Left kidney (tissue), 1 donor: ENCODE measurements at regions not wholly inside any gene's neighbourhood (a gene's known extent, or its start where the extent isn't known, plus 50 kb on each side); places are given as distances from the start of the nearest gene placed in this dataset.
"Not testable (repeated sequence)": the region's sequence is repeated elsewhere in the genome, so short reads cannot be mapped to it uniquely, and the experiment has no call there.

ENCODE experiments used
- DNase-seq: peaks from one replicate; pipeline ENCODE4 v3.0.0-alpha.2; 2013

DNA sequence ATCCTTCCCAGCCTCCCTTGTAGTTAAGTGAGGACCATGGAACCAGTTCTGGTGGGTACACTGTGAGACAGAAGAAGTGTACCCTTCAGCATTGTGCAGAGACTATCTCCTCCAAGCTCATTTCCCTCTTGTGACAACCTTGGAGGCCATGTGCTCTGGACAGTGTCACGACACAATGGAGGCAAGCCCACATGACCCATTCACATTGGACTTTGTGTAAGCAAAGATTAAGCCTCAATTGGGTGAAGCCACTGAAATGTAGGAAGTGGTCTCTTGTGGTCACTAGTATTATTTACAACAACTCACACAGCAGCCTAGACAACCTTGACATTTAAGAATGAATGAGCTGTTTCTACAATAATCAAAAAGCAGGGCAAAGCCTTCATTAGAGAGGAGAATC lies 124.2 kb downstream of the INHBA start:
- no peak for DNase-seq

DNA sequence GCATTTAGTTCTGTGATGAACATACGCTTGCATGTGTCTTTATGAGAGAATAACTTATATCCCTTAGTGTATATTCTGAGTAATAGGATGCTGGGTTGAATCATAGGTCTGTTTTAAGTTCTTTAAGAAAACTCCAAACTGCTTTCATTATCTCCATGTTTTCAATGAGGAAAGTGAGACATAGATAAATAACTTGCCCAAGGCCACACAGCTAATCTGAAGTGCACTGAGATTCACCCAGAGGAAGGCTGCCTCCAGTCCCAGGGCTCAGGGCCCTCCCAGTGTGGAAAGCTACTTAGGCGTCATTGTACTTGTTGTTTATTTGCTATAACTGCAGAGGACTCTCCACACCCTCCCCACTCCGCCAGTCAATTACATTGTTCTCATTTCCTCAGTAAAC lies 126.7 kb downstream of the INHBA start:
- DNase-seq: no peak

DNA sequence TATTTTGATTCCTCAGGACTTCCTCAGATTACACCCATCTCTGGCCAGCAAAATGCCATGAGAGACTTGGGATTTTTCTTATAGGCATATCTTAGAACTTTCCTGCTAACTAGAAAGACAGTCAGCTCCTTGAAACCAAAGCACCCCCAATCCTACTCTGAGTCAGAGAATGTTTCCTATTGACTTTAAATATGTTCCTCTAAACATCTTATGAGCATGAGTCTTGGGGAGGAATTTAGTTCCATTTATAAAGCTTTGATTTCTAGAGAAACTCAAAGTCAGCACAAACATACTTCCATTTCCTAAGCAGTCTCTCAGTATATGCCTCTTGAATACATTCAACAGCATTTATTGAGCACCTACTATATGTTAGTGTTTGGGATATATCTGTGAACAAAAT lies 128.5 kb downstream of the INHBA start:
- DNase-seq: no peak

DNA sequence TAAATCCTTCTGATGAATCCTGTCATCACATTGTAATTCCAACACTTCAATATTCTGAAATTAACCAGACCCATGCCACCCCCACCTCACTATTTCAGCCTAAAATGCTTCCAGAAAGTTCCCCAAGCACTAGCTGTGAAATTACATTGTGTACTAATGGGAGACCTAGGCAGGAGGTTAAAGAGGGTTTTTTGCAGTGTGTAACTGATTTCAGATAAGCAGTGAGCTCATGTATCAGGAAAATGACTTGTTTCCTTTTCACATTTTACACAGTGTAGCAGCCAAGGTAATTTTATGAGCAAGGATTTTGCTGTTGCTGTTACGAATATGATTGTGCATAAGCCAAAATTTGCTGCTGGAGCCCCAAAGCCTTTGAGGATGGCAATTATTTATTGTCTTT lies 129.0 kb downstream of the INHBA start:
- DNase-seq: no peak

DNA sequence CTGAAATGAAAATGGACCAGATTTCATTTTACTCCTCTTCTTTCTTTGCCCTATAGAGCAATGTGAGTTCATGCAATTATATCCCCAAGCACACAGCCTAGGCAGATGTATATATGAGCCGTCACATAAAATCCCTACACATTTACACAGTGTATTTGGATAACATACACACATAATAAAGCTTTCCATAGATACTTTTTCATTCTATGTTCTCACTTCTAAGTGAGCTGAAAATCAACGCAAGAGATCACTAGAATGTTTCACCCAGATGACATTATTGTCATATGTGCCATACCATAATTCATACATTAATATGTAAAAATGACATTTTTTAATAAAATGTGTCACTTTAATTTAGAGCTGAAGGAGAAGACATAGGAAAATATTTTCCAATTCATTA lies 129.4 kb downstream of the INHBA start:
- no peak for DNase-seq

DNA sequence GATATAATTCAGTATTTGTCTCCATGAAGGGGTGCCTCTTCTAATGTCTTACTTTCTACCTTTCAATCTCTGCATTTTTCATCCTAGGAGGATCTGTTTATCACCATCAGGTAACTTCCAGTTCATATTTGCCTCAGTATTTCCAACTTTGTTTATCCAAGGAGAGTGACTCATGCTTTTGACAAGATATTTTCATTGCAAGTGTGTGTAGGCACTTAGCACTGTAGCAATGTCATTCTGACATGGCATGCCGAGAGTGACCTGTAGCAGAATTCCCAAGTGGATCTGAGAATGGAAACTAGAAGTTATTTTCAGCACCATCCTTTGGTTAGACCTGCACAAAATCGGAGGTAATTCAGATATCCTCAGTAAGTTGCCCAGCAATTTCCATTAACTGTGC lies 129.9 kb downstream of the INHBA start:
- no peak for DNase-seq

DNA sequence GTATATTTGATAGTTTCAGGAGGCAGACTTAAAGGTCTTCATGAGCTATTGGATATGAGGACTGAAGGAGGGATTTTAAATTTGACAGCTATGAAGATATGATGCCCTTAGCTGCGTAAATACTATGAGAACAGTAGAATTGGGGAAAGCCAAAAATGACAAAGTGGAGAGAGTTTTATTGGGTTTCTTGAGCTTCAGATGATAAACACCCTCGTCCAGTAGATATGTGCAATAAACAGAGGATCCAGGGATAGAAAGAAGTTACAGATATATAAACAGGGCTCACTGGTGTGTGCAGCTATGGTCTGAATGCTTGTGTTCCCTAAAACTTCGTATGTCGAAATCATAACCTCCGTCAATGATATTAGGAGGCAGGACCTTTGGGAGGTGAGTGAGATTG lies 131.3 kb downstream of the INHBA start:
- DNase-seq: no peak

DNA sequence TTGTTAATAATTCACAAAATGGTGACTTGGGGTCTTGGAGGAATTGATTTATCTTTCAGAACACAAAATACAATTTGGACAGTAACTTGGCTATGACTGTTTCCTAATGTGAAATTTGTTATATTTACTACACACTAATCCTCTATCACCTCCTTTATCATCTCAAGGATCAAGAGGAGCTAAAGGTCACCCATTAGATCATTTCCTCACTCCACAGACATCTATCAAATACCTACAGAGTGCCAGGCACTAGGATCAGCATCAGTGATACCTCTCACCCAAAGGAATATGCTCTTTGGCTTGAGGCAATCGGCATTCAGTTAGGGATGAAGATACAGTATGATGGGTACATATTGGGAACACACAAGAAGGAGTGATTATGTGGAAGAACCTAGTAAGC lies 132.1 kb downstream of the INHBA start:
- DNase-seq: no peak

DNA sequence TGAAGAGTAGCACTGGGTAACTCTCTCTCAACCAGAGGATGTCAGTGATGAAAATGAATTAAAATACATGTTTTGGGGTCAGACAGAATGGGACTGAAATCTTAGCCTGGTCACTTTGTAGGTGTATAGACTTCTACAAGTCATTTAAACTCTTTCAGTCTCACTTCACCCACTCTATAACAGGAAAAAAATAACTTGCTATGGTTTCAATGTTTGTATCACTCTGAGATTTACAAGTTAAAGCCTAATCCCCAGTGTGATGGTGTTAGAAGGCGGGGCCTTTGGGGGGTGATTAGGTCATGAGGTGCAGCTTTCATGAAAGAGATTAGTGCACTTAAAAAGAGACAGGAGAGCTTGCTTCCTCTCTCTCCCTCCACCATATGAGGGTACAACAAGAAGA lies 134.8 kb downstream of the INHBA start:
- DNase-seq: no peak

DNA sequence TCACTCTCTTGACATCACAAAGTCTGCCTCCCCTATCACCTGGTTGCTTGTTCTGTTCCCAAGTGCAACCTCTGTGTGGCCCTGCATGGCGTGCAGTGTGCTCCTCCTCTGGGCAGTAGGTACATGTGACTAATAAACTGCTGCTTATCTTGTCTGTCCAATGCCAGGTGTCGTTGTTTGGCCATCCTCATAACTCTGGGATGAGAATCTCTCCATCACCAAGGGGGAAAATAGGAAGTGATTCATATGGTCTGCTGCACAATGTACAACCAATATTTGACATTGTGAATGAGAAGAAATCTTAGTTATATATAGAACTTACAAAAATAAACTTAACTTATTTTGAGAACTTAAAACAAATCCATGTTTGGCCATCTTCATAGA lies 135.2 kb downstream of the INHBA start:
- no peak for DNase-seq

DNA sequence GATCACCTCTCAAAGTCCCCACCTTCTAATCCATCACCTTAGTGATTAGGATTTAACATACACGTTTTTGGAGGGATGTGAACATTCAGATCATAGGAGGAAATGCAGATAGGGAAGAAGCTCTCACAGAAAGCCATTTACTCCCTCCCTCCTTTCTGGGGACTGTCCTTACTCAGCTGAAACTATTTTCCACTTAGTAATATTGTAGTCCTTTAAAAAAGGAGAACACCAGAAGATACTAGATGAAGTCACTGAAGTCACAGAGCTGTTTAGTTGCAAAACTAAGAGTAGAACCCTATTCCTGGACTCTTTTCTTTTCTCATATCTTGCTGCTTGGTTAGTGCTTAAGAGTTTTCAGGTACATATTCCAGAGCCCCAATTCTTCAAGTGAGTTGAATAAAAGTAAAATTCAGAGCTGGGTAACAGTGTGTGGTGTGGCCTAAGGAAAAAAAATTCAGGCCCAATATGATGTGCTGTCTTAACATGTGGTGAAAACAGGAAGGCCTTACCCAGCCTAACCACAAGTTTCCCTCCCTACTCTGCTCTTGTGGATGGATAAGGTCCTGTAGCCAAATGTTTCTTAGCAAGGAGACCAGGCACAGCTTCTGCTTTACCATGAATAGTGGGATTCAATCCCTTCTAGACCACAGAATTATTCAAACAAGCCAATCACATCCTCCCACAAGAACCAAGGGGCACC lies 135.7 kb downstream of the INHBA start:
- DNase-seq: no peak

DNA sequence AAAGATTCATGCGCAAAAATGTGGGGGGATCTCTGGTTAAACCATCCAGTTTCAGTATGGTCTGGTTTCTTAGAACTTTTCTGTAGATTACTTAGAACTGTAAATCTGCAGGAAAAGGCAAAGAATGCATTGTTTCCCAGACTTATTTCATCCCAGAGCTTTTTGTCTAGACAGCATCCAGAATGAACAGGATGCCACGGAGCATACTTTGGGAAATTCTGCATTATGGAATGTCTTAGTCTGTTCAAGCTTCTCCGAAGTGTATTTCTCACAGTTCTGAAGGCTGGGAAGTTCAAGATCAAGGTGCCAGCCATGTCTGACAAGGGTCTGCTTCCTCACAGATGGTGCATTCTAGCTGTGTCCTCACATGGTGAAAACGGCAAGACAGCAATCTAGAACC lies 136.3 kb downstream of the INHBA start:
- DNase-seq: no peak

DNA sequence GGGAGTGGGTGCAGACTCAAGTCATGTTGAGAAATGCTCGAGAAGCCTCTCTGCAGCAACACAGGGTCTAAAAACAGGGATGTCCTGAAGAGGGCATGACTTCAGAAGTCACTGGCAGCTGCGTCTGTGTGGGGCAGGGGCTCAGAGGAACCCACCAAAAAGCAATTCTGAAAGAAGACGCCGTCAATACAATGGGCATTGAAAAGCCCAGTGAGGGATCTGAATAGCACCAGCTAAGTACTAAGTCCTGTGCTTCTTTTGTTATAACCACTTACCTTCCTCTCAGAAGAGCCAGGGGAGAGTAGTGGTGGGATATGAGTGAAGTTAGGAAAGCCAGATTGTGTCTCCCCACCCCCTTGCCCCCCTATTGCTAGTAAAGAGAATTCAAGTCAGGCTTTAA lies 137.2 kb downstream of the INHBA start:
- no peak for DNase-seq

DNA sequence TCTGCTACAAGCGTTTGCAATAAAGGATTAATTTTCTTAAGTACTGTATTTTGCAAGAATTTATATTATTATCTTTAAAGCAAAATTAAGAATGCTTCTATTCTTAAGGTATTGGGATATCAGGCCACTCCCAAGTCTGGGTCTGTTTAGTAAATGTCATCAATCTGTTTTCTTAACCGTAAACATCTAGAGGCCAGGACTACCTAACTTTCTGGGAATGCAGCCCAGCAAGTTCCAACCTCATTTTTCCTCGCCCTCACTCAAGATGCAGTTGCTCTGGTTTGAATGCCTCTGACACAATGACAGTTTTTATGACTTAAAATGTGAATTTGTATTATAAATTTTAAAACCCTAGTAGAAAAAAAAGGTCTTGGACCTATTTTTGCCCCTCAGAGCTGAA lies 143.5 kb downstream of the INHBA start:
- DNase-seq: no peak

DNA sequence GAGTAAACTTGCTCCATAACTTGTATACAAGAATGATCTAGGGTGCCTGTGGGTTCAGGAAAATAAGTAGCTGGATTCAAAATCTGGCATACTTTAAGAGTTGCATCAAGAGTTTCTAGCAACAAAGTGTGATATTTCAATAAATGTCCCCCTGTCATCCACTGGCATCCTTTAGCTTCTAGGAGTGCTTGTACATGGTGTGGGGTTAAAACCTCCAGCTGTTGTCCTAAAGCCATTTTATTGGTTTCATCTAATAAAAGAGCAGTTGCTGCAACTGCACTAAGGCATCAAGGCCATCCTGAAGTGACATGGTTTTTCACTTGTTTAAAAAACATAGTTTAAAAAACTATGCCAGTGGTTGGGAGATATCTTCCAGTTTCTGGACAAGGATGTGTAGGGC lies 148.4 kb downstream of the INHBA start:
- DNase-seq: no peak

DNA sequence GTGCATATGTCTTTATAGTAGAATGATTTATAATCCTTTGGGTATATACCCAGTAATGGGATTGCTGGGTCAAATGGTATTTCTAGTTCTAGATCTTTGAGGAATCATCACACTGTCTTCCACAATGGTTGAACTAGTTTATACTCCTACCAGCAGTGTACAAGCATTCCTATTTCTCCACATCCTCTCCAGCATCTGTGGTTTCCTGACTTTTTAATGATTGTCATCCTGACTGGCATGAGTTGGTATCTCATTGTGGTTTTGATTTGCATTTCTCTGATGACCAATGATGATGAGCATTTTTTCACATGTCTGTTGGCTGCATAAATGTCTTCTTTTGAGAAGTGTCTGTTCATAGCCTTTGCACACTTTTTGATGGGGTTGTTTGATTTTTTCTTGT lies 152.8 kb downstream of the INHBA start:
- not testable (repeated sequence) for DNase-seq

DNA sequence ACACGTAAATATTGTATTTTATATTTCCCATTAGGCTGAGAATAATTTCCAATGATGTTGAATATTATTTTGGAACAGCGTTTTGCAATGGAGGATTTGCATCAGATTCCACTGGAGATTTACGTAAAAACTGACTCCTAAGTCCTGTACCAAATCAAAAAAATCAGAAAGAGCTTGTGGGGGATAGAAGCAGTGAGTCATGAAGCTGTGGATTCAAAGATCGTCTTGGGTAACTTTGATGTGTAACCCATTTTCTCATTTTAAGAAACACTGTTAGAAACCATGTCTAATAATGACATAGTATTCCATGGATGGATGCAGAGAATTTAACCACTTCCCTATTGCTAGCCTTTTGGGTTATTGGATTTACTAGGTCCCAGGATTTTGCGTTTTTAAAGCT lies 158.6 kb downstream of the INHBA start:
- no peak for DNase-seq

DNA sequence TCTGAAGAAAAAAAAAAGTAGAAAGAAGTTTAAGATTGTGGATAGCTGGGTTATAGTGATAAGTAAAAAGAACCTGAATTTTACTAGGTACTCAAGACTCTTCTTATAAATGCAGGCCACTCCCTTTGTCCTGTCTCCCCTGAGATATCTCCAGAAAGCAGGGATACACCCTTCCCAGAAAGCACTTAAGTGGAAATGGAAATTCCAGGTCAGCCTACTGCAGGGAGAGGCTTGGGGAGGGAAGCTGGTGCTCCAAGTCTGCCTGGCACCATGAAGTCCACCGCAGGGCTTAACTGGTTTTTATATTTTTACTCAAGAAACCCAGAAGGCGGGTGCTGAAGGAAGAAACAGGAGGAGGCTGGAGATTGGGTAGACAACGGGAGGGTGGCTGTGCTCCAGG lies 162.3 kb downstream of the INHBA start:
- no peak for DNase-seq

DNA sequence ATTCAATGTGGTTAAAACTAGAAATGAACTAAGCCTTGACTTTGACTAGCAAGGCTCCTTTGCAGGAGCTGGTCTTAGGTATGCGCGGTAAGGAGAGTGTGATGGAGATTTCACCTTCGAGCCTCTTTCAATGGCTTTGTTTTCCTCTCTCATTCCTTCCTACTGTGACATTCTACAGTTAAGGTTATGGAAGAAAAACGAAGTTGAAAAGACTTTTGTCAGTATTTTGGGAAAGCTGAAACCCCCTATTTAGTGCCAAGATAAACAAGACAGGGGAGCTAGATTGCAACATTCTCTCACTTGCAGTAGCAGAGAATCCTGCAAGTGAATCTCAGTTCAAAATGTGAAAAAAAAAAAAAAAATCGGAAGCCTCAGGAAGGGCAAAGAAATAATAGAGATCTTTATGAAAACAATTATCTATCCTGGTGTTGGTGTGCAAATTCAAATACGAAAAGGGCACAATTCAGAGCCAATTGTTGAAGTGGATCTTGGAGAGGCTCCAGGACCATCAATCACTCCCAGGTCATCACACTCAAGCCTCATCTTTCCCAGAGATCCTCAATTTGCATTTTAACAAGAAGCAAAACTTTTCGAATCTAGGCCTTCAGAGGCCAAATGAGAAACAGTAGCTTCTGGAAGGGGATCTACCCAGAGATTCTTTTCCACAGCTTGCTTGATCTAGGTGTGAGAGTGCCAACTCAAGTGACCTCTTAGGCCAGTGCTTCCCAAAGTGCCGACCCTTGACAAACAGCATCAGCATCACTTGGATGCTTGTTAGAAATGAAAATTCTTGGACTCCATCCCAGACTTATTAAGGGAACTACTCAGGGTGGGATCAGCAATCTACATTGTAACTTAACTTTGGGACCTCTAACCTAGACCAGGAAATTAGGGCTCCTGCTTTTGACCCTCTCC lies 163.8 kb downstream of the INHBA start:
- peak; percentile 3 for DNase-seq

DNA sequence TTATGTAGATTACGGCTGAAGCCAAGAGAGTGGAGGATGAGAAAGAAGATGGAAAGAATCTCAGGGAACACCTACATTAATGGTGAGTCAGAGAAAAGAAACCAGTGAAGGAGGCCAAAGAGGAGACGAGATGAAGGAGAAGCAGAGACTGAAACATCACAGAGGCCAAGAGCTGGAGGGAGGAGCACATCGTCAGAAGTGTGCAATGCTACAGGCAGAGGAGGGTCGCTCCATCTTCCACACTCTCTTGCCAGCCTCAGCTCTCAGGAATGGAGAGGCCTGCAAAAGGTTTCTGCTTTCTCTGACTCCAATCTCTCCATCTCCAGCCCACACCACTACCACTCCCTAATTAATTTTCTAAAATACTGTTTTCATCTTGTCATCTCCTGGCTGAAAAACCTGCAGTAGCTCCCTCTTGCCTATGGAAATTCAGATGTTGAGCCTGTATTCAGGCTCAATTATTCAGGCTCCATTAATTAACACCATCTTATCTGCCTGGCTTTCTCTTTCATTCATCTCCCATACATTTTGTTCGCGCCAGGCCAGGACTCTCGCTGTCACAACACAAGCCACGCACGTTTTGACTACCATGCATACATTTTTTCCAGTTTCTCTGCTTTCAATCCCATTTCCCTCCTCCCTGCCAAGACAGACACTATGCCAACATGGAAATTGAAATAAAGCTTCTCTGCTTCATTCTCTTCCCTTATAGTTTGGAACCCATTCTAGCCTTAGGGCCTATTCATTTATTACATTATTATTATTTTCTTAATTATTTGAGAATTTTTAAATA lies 165.8 kb downstream of the INHBA start:
- DNase-seq: no peak

DNA sequence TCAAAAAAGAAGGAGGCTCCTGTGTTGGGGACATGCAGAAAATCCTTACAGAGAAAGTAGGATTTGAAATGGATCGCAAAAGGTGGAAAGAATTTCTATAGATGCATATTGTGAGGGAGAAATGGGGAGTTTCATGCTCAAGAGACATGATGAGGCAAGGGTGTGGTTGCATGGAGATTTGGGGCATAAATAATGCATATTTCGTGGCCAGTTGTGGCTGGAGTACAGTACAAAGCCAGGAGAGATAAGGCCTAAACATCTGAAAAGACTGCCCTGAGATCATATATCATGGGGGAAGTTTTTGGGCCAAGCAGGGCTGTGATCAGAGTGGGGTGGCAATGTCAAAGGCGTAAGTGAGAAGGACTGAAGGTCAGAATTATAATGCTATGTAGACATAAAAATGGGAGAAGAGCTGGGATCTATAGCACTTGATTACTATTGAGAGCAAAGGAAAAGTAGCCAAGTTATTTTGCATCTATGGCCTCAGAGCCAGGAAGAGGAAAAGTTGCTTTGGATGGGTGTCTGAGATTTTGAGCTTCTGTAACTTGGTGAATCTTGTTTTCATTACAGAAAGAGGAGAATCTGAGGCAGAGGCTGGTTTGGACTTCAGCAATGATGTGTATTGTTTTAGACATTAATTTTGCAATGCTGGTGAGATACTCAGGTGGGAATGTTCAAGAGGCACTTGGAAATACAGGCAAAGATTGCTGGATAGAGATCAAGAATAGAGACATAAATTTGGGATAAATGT lies 166.6 kb downstream of the INHBA start:
- no peak for DNase-seq

DNA sequence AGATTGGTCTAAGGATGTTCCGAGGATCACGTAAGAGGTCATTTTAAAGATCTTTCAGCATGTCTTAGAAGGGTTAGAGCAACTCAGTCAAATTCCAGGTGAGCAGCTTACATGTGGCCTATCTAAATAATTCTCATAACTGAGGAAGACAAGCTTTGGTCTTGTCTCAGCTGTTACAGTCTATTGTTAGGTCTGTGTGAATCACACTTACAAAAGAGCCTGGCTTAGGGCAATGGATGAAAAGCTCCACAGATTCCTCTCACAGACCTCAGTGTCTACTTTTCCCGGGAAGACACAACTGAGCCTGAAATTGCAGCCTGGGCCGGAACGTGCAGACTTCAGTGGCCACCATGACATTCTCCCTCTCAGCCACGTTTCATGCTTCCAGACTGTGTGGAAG lies 173.1 kb downstream of the INHBA start:
- DNase-seq: no peak
